MCF 10A (cell line): ENCODE measurements at regions not wholly inside any gene's neighbourhood (a gene's known extent, or its start where the extent isn't known, plus 50 kb on each side); places are given as distances from the start of the nearest gene placed in this dataset.
"Not testable (repeated sequence)": the region's sequence is repeated elsewhere in the genome, so short reads cannot be mapped to it uniquely, and the experiment has no call there.

Source experiments
- BruUV-seq: library from RNA; stranded (reverse); fragments of 400-500 nt; replicated peaks from 2 replicates; lab custom pipeline; 2021; lab: Mats Ljungman, UMichigan
- CTCF ChIA-PET: fragments of 300-600 bp; sonication (Branson Sonifier 250); formaldehyde crosslinking; extraction: SDS; loops from one replicate; lab custom pipeline; 2021; ENCODE audit warnings: antibody characterized with exemption, inconsistent platforms; lab: Yijun Ruan, JAX
- POLR2A ChIA-PET: fragments of 300-600, 350-650 bp; sonication (Branson Sonifier 250); formaldehyde crosslinking; extraction: SDS; loops from one replicate; lab custom pipeline; 2020; ENCODE audit warnings: antibody characterized with exemption, inconsistent platforms; lab: Yijun Ruan, JAX
- DNase-seq: peaks from one replicate; pipeline ENCODE4 v3.0.0-alpha.2; 2018; ENCODE audit not compliant: unreplicated experiment
- H3K27ac Mint-ChIP-seq: one replicate; pipeline ENCODE4 v1.8.0; 2022; ENCODE audit warnings: mild to moderate bottlenecking, low read depth, mixed read lengths; ENCODE audit not compliant: unreplicated experiment
- H3K27me3 Mint-ChIP-seq: one replicate; pipeline ENCODE4 v1.8.0; 2022; ENCODE audit warnings: mixed read lengths; ENCODE audit not compliant: insufficient read depth, unreplicated experiment
- H3K36me3 Mint-ChIP-seq: one replicate; pipeline ENCODE4 v1.8.0; 2022; ENCODE audit warnings: mild to moderate bottlenecking, moderate library complexity, mixed read lengths; ENCODE audit not compliant: insufficient read depth, unreplicated experiment
- H3K4me1 Mint-ChIP-seq: one replicate; pipeline ENCODE4 v1.8.0; 2022; ENCODE audit warnings: mixed read lengths; ENCODE audit not compliant: insufficient read depth, unreplicated experiment
- H3K4me3 Mint-ChIP-seq: one replicate; pipeline ENCODE4 v1.8.0; 2022; ENCODE audit warnings: mild to moderate bottlenecking, moderate library complexity, mixed read lengths; ENCODE audit not compliant: unreplicated experiment
- H3K9me3 Mint-ChIP-seq: one replicate; pipeline ENCODE4 v1.8.0; 2022; ENCODE audit warnings: mixed read lengths; ENCODE audit not compliant: unreplicated experiment
- intact Hi-C: fragments of 100-400 bp; cut with micrococcal nuclease; formaldehyde crosslinking; loops from 2 replicates; pipeline ENCODE4 v1.14.1; 2022
- TF ChIP-seq, protein P1 (sequence below): fragments of 200-600 bp; IDR thresholded peaks from one replicate; pipeline ENCODE4 v1.8.0; 2022; ENCODE audit warnings: antibody characterized with exemption, mild to moderate bottlenecking; ENCODE audit not compliant: unreplicated experiment

DNA sequence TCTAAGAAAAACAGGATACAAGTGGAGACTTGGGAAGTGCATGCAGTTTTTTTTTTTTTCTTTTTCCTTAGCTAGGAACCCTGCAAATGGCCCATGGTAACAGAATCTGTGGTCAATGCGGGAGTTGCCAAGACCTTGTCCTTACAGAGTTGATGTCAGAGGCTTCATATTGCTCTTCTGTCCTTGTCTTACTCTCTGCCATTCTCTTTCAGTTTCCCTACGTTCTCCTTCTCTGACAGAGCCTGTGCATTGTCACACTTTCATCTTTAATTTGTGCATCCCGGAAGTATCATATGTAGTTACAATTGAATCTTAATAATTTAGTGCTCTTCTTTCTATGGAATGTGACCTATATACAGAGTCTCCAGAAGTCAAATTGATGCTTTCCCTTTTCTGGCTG lies 986.9 kb downstream of the TMEM121 start:
- Mint-ChIP-seq H3K4me3 (no peak overlapping the region), H3K36me3 (no peaks in the 10 kb centered on the region), H3K4me1 (no peaks in the 10 kb centered on the region), H3K27me3 (peaks cover 87% of the 10 kb centered on the region), H3K27ac (no peak overlapping the region), H3K9me3 (no peaks in the 10 kb centered on the region)
- intact Hi-C loops = no loop called here
- BruUV-seq = no TSS peak
- ChIA-PET POLR2A (no interaction called here), CTCF (interaction anchor here (0.7 kb wide), 1 partner anchor 56 kb away, joined by 3 read pairs; no protein-coding TSS in a partner anchor)
- no peak for DNase-seq
- TF ChIP-seq, protein P1, sequence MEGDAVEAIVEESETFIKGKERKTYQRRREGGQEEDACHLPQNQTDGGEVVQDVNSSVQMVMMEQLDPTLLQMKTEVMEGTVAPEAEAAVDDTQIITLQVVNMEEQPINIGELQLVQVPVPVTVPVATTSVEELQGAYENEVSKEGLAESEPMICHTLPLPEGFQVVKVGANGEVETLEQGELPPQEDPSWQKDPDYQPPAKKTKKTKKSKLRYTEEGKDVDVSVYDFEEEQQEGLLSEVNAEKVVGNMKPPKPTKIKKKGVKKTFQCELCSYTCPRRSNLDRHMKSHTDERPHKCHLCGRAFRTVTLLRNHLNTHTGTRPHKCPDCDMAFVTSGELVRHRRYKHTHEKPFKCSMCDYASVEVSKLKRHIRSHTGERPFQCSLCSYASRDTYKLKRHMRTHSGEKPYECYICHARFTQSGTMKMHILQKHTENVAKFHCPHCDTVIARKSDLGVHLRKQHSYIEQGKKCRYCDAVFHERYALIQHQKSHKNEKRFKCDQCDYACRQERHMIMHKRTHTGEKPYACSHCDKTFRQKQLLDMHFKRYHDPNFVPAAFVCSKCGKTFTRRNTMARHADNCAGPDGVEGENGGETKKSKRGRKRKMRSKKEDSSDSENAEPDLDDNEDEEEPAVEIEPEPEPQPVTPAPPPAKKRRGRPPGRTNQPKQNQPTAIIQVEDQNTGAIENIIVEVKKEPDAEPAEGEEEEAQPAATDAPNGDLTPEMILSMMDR = no peak

DNA sequence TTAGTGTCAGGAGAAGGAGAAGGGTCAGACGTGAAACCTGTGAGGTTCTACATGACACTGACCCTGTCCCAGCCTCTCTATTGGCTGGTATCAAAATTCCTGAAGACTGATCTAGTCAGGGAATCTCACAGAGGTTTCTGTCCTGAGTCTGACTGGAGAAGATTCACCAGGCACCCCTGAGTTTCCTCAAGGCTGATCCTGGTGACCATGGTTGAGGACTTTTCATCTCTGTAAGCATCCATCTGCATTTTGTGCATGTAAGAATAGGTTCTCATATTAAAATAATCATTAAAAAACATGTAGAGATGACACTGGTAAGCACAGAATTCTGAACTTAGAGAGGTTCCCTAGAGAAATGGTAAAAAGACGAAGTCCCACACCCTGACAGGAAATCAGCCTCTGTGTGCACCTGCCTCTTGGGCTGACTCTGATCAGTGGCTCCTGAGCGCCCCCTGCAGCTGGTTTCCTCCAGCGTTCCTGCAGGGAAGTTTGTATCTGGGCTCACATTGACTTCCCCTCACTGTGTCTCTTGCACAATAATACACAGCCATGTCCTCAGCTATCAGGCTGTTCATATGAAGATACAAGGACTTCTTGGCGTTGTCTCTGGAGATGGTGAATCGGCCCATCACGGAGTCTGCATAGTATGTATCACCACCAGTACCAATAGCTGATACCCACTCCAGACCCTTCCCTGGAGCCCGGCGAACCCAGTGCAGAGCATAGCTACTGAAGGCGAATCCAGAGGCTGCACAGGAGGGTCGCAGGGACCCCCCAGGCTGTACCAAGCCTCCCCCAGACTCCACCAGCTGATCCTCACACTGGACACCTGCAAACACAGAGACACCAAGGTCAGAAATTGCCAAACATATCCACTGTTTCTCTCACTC lies 991.9 kb downstream of the TMEM121 start:
- peak; percentile 35 for DNase-seq
- H3K36me3 Mint-ChIP-seq = no peaks in the 10 kb centered on the region

DNA sequence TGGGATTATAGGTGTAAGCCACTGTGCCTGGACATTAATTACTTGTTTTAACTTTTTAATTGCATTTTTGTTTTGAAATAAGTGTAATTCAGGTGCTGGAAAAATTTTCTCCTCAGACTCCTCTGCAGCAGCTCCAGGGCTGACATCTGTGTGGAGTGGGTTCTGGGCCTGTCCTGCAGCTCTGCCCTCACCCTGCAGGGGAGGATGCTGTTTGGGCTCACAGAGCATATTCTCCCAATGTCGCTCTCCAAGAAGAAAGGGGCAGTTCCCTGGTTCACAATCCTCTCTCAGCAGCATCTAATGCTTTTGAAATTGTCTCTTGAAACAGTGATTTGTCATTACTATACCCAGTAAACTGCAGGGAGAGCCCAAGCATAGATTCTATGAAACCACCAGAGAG lies 995.7 kb downstream of the TMEM121 start:
- H3K4me1 Mint-ChIP-seq, BruUV-seq, H3K36me3 Mint-ChIP-seq, H3K4me3 Mint-ChIP-seq, H3K9me3 Mint-ChIP-seq, H3K27ac Mint-ChIP-seq, intact Hi-C loops, DNase-seq: not testable (repeated sequence)
- peaks cover 48% of the 10 kb centered on the region for H3K27me3 Mint-ChIP-seq
- ChIA-PET POLR2A (interaction anchor here (0.7 kb wide), 1 partner anchor 14 kb away, joined by 3 read pairs; no protein-coding TSS in a partner anchor), CTCF (interaction anchor here (0.6 to 0.8 kb wide), 2 partner anchors 53 to 257 kb away, joined by 3 read pairs; no protein-coding TSS in a partner anchor)

More for the DNA sequence above, 991.9 kb downstream of the TMEM121 start:
- ChIA-PET CTCF (no interaction called here), POLR2A (no interaction called here)
- Mint-ChIP-seq H3K4me3 (no peak overlapping the region), H3K9me3 (no peaks in the 10 kb centered on the region), H3K4me1 (no peaks in the 10 kb centered on the region), H3K27ac (no peak overlapping the region), H3K27me3 (peaks cover 63% of the 10 kb centered on the region)
- BruUV-seq = no TSS peak
- intact Hi-C loops = no loop called here
- TF ChIP-seq, protein P1 = peak; percentile 18

DNA sequence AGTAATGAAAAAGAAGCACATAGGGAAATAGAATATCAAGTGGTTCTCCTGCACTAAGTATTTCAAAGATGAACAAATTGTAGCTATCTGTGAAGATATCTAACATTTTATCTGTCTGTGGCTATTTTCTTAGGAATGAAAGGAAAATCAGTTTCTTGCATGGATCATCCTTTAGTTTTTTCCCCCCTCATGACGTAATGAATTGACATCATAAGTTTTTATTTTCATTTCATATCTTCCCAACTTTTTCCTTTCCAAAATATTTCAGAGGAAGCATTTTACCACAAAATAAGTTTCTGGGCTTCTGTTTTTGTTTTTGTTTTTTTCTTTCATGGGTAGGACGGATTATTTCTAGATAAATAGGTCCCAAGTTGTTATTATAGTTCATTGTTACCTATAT lies 996.6 kb downstream of the TMEM121 start:
- BruUV-seq = no TSS peak
- H3K27me3 Mint-ChIP-seq = peaks cover 44% of the 10 kb centered on the region

More for the DNA sequence above, 996.6 kb downstream of the TMEM121 start:
- Mint-ChIP-seq H3K4me1 (no peaks in the 10 kb centered on the region), H3K4me3 (no peak overlapping the region), H3K9me3 (no peaks in the 10 kb centered on the region), H3K27ac (no peak overlapping the region), H3K36me3 (no peaks in the 10 kb centered on the region)
- intact Hi-C loops = no loop called here
- no peak for DNase-seq
- TF ChIP-seq, protein P1 = no peak
- POLR2A ChIA-PET = no interaction called here
- CTCF ChIA-PET = interaction anchor here (0.6 to 0.8 kb wide), 2 partner anchors 54 to 89 kb away, joined by 3 read pairs; no protein-coding TSS in a partner anchor
